RPMI7951 (cell line): ENCODE measurements at regions not wholly inside any gene's neighbourhood (a gene's known extent, or its start where the extent isn't known, plus 50 kb on each side); places are given as distances from the start of the nearest gene placed in this dataset.

Source experiments
- DNase-seq: peaks from one replicate; pipeline ENCODE4 v3.0.0-alpha.2; 2012; ENCODE audit warnings: low read depth

- no peak for DNase-seq
Observed at GRCh38 chr9:88077071-88077617, 61.1 kb downstream of the SPATA31C2 start.

GRCh38 chr9:88076286-88077070, 61.8 kb downstream of the SPATA31C2 start:
- peak; percentile 93 for DNase-seq

GRCh38 chr9:88075966-88076285, 62.3 kb downstream of the SPATA31C2 start:
- no peak for DNase-seq

- DNase-seq, result no peak
Observed at GRCh38 chr9:88075506-88075905, 62.8 kb downstream of the SPATA31C2 start.

GRCh38 chr9:88074931-88075330, 63.3 kb downstream of the SPATA31C2 start:
- no peak for DNase-seq

- no peak for DNase-seq
Observed at GRCh38 chr9:88072831-88073375, 65.4 kb downstream of the SPATA31C2 start.

- DNase-seq, result no peak
Observed at GRCh38 chr9:88071331-88071730, 66.9 kb downstream of the SPATA31C2 start.

- no peak for DNase-seq
Observed at GRCh38 chr9:88065619-88066018, 72.7 kb downstream of the SPATA31C2 start.

GRCh38 chr9:88064554-88064953, 73.7 kb downstream of the SPATA31C2 start:
- DNase-seq, result no peak

GRCh38 chr9:88060746-88061145, 77.5 kb downstream of the SPATA31C2 start:
- peak; percentile 92 for DNase-seq

- DNase-seq, result peak; percentile 66
Observed at GRCh38 chr9:88059469-88059868, 78.8 kb downstream of the SPATA31C2 start.

GRCh38 chr9:88056876-88057275, 81.4 kb downstream of the SPATA31C2 start:
- peak; percentile 74 for DNase-seq

- DNase-seq, result no peak
Observed at GRCh38 chr9:88053856-88054501, 79.6 kb upstream of the CDK20 start.

GRCh38 chr9:88052321-88052965, 78.1 kb upstream of the CDK20 start:
- DNase-seq, result peak; percentile 50

- no peak for DNase-seq
Observed at GRCh38 chr9:88051138-88051537, 76.8 kb upstream of the CDK20 start.

- DNase-seq, result no peak
Observed at GRCh38 chr9:88049677-88050307, 75.5 kb upstream of the CDK20 start.

- DNase-seq, result no peak
Observed at GRCh38 chr9:88046542-88046941, 72.2 kb upstream of the CDK20 start.

- no peak for DNase-seq
Observed at GRCh38 chr9:88045686-88046085, 71.4 kb upstream of the CDK20 start.

GRCh38 chr9:88044200-88044599, 69.9 kb upstream of the CDK20 start:
- DNase-seq, result no peak

- DNase-seq, result no peak
Observed at GRCh38 chr9:88043647-88044046, 69.3 kb upstream of the CDK20 start.

GRCh38 chr9:88041447-88041846, 67.1 kb upstream of the CDK20 start:
- DNase-seq, result no peak

- no peak for DNase-seq
Observed at GRCh38 chr9:88037285-88037845, 63.0 kb upstream of the CDK20 start.
